HL-60 (cell line): ENCODE measurements at regions not wholly inside any gene's neighbourhood (a gene's known extent, or its start where the extent isn't known, plus 50 kb on each side); places are given as distances from the start of the nearest gene placed in this dataset.

ENCODE experiments used
- DNase-seq, 2 experiments: peaks; one replicate each; pipeline ENCODE4 v3.0.0-alpha.2; 2010 to 2020; ENCODE audit warnings: low read depth in 1 of 2, low spot score in 1 of 2
- H3K27ac ChIP-seq: fragments of 250-450 bp; sonication (Bioruptor Pico); replicated peaks from 2 replicates; pipeline ENCODE4 v1.5.1; 2020; ENCODE audit warnings: mild to moderate bottlenecking, moderate library complexity
- H3K27me3 ChIP-seq: fragments of 250-450 bp; sonication (Bioruptor Pico); 2 replicates; pipeline ENCODE4 v1.5.1; 2021; ENCODE audit warnings: mild to moderate bottlenecking, moderate library complexity; ENCODE audit not compliant: insufficient read depth, poor library complexity, severe bottlenecking
- H3K4me3 ChIP-seq: replicated peaks from 2 replicates; pipeline ENCODE4 v1.5.1; 2011; ENCODE audit warnings: mild to moderate bottlenecking, control low read depth, low read length; ENCODE audit not compliant: insufficient read depth
- GABPA ChIP-seq: IDR thresholded peaks from 2 replicates; pipeline ENCODE4 v1.6.1; 2012; ENCODE audit warnings: low read depth
- POLR2AphosphoS5 ChIP-seq: IDR thresholded peaks from 2 replicates; pipeline ENCODE4 v1.6.1; 2012; ENCODE audit warnings: low read depth
- SPI1 ChIP-seq: IDR thresholded peaks from 2 replicates; pipeline ENCODE4 v1.6.1; 2012; ENCODE audit warnings: low read depth, mild to moderate bottlenecking, borderline replicate concordance
- TF ChIP-seq, protein P1 (sequence below): IDR thresholded peaks from one replicate; pipeline ENCODE4 v1.5.1; 2011; ENCODE audit warnings: low read length, control low read depth, inconsistent platforms; ENCODE audit not compliant: insufficient read depth
- TF ChIP-seq, protein P2 (sequence below): IDR thresholded peaks from 2 replicates; pipeline ENCODE4 v1.6.1; 2012; ENCODE audit warnings: low read depth; ENCODE audit not compliant: insufficient replicate concordance

DNA sequence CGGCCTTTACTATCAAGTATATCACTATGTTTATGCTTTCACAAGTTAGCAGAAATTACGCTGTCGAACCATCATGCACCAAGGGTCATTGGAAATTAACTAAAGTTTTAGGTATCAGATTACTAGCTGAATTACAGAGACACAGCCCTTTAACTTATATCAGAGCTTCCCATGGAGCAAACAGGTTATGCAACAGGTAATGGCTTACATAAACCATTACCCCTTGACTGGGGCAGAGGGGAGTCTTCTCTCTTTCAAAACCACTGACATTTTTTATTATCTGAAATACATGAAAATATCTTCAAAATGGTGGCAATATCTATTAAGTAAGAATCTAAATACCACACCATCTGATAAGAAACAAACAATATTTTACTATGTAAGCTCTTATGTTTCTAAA is 1692.9 kb upstream of the SLC10A2 start:
- Histone ChIP-seq H3K27me3 (no peaks in the 10 kb centered on the region), H3K27ac (no peak overlapping the region), H3K4me3 (no peak overlapping the region)
- TF ChIP-seq POLR2AphosphoS5 (no peak), GABPA (no peak), SPI1 (no peak)
- TF ChIP-seq, protein P1, sequence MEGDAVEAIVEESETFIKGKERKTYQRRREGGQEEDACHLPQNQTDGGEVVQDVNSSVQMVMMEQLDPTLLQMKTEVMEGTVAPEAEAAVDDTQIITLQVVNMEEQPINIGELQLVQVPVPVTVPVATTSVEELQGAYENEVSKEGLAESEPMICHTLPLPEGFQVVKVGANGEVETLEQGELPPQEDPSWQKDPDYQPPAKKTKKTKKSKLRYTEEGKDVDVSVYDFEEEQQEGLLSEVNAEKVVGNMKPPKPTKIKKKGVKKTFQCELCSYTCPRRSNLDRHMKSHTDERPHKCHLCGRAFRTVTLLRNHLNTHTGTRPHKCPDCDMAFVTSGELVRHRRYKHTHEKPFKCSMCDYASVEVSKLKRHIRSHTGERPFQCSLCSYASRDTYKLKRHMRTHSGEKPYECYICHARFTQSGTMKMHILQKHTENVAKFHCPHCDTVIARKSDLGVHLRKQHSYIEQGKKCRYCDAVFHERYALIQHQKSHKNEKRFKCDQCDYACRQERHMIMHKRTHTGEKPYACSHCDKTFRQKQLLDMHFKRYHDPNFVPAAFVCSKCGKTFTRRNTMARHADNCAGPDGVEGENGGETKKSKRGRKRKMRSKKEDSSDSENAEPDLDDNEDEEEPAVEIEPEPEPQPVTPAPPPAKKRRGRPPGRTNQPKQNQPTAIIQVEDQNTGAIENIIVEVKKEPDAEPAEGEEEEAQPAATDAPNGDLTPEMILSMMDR = no peak
- TF ChIP-seq, protein P2, sequence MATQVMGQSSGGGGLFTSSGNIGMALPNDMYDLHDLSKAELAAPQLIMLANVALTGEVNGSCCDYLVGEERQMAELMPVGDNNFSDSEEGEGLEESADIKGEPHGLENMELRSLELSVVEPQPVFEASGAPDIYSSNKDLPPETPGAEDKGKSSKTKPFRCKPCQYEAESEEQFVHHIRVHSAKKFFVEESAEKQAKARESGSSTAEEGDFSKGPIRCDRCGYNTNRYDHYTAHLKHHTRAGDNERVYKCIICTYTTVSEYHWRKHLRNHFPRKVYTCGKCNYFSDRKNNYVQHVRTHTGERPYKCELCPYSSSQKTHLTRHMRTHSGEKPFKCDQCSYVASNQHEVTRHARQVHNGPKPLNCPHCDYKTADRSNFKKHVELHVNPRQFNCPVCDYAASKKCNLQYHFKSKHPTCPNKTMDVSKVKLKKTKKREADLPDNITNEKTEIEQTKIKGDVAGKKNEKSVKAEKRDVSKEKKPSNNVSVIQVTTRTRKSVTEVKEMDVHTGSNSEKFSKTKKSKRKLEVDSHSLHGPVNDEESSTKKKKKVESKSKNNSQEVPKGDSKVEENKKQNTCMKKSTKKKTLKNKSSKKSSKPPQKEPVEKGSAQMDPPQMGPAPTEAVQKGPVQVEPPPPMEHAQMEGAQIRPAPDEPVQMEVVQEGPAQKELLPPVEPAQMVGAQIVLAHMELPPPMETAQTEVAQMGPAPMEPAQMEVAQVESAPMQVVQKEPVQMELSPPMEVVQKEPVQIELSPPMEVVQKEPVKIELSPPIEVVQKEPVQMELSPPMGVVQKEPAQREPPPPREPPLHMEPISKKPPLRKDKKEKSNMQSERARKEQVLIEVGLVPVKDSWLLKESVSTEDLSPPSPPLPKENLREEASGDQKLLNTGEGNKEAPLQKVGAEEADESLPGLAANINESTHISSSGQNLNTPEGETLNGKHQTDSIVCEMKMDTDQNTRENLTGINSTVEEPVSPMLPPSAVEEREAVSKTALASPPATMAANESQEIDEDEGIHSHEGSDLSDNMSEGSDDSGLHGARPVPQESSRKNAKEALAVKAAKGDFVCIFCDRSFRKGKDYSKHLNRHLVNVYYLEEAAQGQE = no peak
- no peak for DNase-seq

DNA sequence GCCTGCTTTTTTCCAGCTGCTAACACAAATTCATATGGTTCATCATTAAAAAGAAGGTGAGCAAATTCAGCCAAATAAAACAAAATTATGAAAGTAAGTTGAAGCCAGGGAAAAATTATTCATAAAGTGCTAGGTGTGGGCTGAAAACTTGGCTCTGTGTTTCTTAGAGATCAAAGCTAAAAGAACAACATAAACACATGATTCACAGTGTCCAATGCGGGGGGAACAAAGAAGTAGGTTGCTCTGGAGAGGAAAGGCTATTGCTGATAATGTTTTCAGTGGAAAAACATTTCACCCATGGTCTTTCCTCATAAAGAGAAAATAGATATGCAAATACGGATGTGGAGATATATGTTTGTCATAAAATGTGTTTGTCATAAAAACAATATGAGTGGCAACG is 1691.5 kb upstream of the SLC10A2 start:
- Histone ChIP-seq H3K27ac (no peak overlapping the region), H3K4me3 (no peak overlapping the region), H3K27me3 (no peaks in the 10 kb centered on the region)
- TF ChIP-seq POLR2AphosphoS5 = no peak
- TF ChIP-seq, protein P2 = no peak
- TF ChIP-seq GABPA = no peak
- no peak for TF ChIP-seq SPI1
- TF ChIP-seq, protein P1 = no peak
- no peak for DNase-seq

DNA sequence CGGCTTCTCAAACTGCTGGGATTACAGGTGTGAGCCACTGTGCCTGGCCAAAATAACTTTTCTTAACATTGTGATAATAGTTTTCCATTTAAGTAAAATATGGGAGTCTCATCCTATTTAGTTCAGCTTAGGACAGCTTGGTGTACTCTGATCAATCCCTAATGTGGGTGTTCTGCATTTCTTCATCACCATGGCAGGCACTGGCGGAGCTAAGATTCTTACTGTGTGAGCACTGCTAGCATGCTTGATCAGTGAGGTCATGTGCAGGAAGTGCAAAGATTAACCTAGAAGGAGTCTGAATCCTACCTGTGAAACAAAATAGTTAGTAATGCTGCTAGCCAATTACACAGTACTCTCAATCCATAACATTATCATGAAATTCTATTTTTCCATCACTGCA is 1684.2 kb upstream of the SLC10A2 start:
- H3K4me3 ChIP-seq = no peak overlapping the region
- TF ChIP-seq GABPA (no peak), POLR2AphosphoS5 (no peak), SPI1 (no peak)
- TF ChIP-seq, protein P1 = no peak
- TF ChIP-seq, protein P2 = no peak
- no peaks in the 10 kb centered on the region for H3K27me3 ChIP-seq
- no peak for DNase-seq
- H3K27ac ChIP-seq = no peak overlapping the region
